SK-N-SH (cell line): ENCODE measurements at regions not wholly inside any gene's neighbourhood (a gene's known extent, or its start where the extent isn't known, plus 50 kb on each side); places are given as distances from the start of the nearest gene placed in this dataset.

Source experiments
- CTCF ChIA-PET: fragments of 300-600, 350-600 bp; formaldehyde crosslinking; extraction: SDS; loops from one replicate; lab custom pipeline; 2021; lab: Yijun Ruan, JAX
- POLR2A ChIA-PET: fragments of 350-600 bp; sonication (Branson Sonifier 250); formaldehyde crosslinking; extraction: SDS; loops from one replicate; lab custom pipeline; 2020; ENCODE audit warnings: antibody characterized with exemption, inconsistent platforms; lab: Yijun Ruan, JAX
- DNase-seq: peaks from one replicate; pipeline ENCODE4 v3.0.0; 2012
- H2AFZ ChIP-seq: fragments of 200-600 bp; sonication (generic); 2 replicates; pipeline ENCODE4 v1.8.1; 2016; ENCODE audit warnings: antibody characterized with exemption, mild to moderate bottlenecking, low read depth
- H3F3A ChIP-seq: fragments of 200-600 bp; sonication (generic); replicated peaks from 2 replicates; pipeline ENCODE3; 2016; ENCODE audit warnings: antibody characterized with exemption, mild to moderate bottlenecking; ENCODE audit not compliant: insufficient read depth
- H3K27ac ChIP-seq, 2 experiments: fragments of 200-500 bp in 1 of 2; fragments of 200-600 bp in 1 of 2; sonication (Bioruptor generic) in 1 of 2; sonication (generic), shearing (Covaris generic) in 1 of 2; 2 replicates each; pipeline versions ENCODE4 v1.5.1 to v1.6.1; 2014 to 2016; ENCODE audit warnings: low read depth in 2 of 2, inconsistent platforms in 1 of 2, low read length in 1 of 2, mild to moderate bottlenecking in 1 of 2, mixed read lengths in 1 of 2
- H3K27me3 ChIP-seq: fragments of 200-600 bp; sonication (generic), shearing (Covaris generic); 2 replicates; pipeline ENCODE4 v1.6.1; 2016; ENCODE audit warnings: mixed run types; ENCODE audit not compliant: insufficient read depth
- H3K36me3 ChIP-seq, 2 experiments: fragments of 200-500 bp in 1 of 2; fragments of 200-600 bp in 1 of 2; sonication (Bioruptor generic) in 1 of 2; sonication (generic) in 1 of 2; replicated peaks in 1 of 2; 2 replicates each; pipeline versions ENCODE3 to v1.5.1; 2014 to 2016; ENCODE audit warnings: low read length in 1 of 2, mild to moderate bottlenecking in 1 of 2; ENCODE audit not compliant: insufficient read depth in 2 of 2, control insufficient read depth in 1 of 2
- H3K4me1 ChIP-seq, 2 experiments: fragments of 200-500 bp in 1 of 2; fragments of 200-600 bp in 1 of 2; sonication (Bioruptor generic) in 1 of 2; sonication (generic), shearing (Covaris generic) in 1 of 2; 2 replicates each; pipeline versions ENCODE4 v1.5.1 to v1.6.1; 2014 to 2016; ENCODE audit warnings: low read depth in 1 of 2, low read length in 1 of 2, mixed run types in 1 of 2; ENCODE audit not compliant: insufficient read depth in 2 of 2, control insufficient read depth in 1 of 2
- H3K4me2 ChIP-seq: fragments of 200-600 bp; sonication (generic), shearing (Covaris generic); 2 replicates; pipeline ENCODE4 v1.6.1; 2017; ENCODE audit warnings: mixed run types
- H3K4me3 ChIP-seq, 2 experiments: fragments of 200-500 bp in 1 of 2; fragments of 200-600 bp in 1 of 2; sonication (Bioruptor generic) in 1 of 2; sonication (generic), shearing (Covaris generic) in 1 of 2; 2 replicates each; pipeline versions ENCODE4 v1.5.1 to v1.8.1; 2014 to 2016; ENCODE audit warnings: low read depth in 2 of 2, inconsistent platforms in 1 of 2, low read length in 1 of 2, mild to moderate bottlenecking in 1 of 2, mixed read lengths in 1 of 2, moderate library complexity in 1 of 2
- H3K79me2 ChIP-seq: fragments of 200-600 bp; sonication (generic); 2 replicates; pipeline ENCODE4 v1.8.1; 2017; ENCODE audit warnings: mild to moderate bottlenecking; ENCODE audit not compliant: insufficient read depth
- H3K9ac ChIP-seq: fragments of 200-600 bp; sonication (generic); 2 replicates; pipeline ENCODE4 v1.6.1; 2017; ENCODE audit warnings: mixed run types
- H3K9me2 ChIP-seq: fragments of 200-600 bp; sonication (generic); 2 replicates; pipeline ENCODE4 v1.6.1; 2017; ENCODE audit warnings: mixed run types
- H3K9me3 ChIP-seq: fragments of 200-600 bp; sonication (generic); 2 replicates; pipeline ENCODE4 v1.6.1; 2017; ENCODE audit warnings: mixed run types, mild to moderate bottlenecking, moderate library complexity
- H4K20me1 ChIP-seq: fragments of 200-600 bp; sonication (generic); 2 replicates; pipeline ENCODE4 v1.6.1; 2017; ENCODE audit warnings: mild to moderate bottlenecking, mixed run types; ENCODE audit not compliant: insufficient read depth
- CTCF ChIP-seq: fragments of 200-600 bp; sonication (generic); IDR thresholded peaks from 2 replicates; pipeline ENCODE4 v1.6.1; 2017; ENCODE audit warnings: antibody characterized with exemption, mild to moderate bottlenecking, moderate library complexity
- EP300 ChIP-seq, 2 experiments: IDR thresholded peaks; 2 replicates each; pipeline versions ENCODE4 v1.4.0 to v1.6.1; 2012; ENCODE audit warnings: borderline replicate concordance in 1 of 2, low read depth in 1 of 2, low read length in 1 of 2
- EZH2phosphoT487 ChIP-seq: fragments of 200-600 bp; sonication (generic); IDR thresholded peaks from 2 replicates; pipeline ENCODE4 v1.6.1; 2017; ENCODE audit warnings: low read depth, mixed run types, mild to moderate bottlenecking, antibody characterized with exemption, moderate library complexity, borderline replicate concordance
- FOXJ3 ChIP-seq: sonication (generic); formaldehyde crosslinking; IDR thresholded peaks from 2 replicates; pipeline ENCODE4 v1.5.1; 2020; ENCODE audit warnings: mild to moderate bottlenecking, missing genetic modification reagents
- FOXM1 ChIP-seq: IDR thresholded peaks from 2 replicates; pipeline ENCODE4 v1.4.0; 2012; ENCODE audit warnings: low read depth, mild to moderate bottlenecking
- IRF3 ChIP-seq: fragments of 150-350 bp; IDR thresholded peaks from 2 replicates; pipeline ENCODE4 v1.6.1; 2016; ENCODE audit warnings: mild to moderate bottlenecking, low read depth, low read length
- MAX ChIP-seq: IDR thresholded peaks from 2 replicates; pipeline ENCODE4 v1.4.0; 2012; ENCODE audit warnings: low read depth
- MXI1 ChIP-seq: IDR thresholded peaks from 2 replicates; pipeline ENCODE4 v1.6.1; 2012; ENCODE audit warnings: mild to moderate bottlenecking, low read depth, low read length, improper control_type of control experiment
- NFIC ChIP-seq: IDR thresholded peaks from 2 replicates; pipeline ENCODE4 v1.4.0; 2012; ENCODE audit warnings: borderline replicate concordance
- PBX3 ChIP-seq: IDR thresholded peaks from 2 replicates; pipeline ENCODE4; 2012
- RAD21 ChIP-seq: IDR thresholded peaks from 2 replicates; pipeline ENCODE4 v1.6.1; 2012; ENCODE audit warnings: mild to moderate bottlenecking, low read length
- REST ChIP-seq: IDR thresholded peaks from 2 replicates; pipeline ENCODE4 v1.6.1; 2012; ENCODE audit warnings: mild to moderate bottlenecking, low read depth, low read length, moderate library complexity
- RFX5 ChIP-seq: IDR thresholded peaks from 2 replicates; pipeline ENCODE4 v1.6.1; 2012; ENCODE audit warnings: mild to moderate bottlenecking, improper control_type of control experiment, low read length
- SMC3 ChIP-seq: IDR thresholded peaks from 2 replicates; pipeline ENCODE4 v1.6.1; 2012; ENCODE audit warnings: low read depth, low read length, improper control_type of control experiment
- TEAD4 ChIP-seq: IDR thresholded peaks from 2 replicates; pipeline ENCODE4 v1.4.0; 2012; ENCODE audit warnings: mild to moderate bottlenecking, borderline replicate concordance; ENCODE audit not compliant: insufficient read depth
- USF1 ChIP-seq: IDR thresholded peaks from 2 replicates; pipeline ENCODE4 v1.4.0; 2012; ENCODE audit warnings: low read depth, borderline replicate concordance
- USF2 ChIP-seq: fragments of 150-350 bp; IDR thresholded peaks from 2 replicates; pipeline ENCODE4 v1.6.1; 2017; ENCODE audit warnings: antibody characterized with exemption, low read length, low read depth, borderline replicate concordance
- YY1 ChIP-seq: IDR thresholded peaks from 2 replicates; pipeline ENCODE4 v1.4.0; 2012; ENCODE audit warnings: low read depth, mild to moderate bottlenecking
- ZBTB33 ChIP-seq: IDR thresholded peaks from 2 replicates; pipeline ENCODE4 v1.4.0; 2012; ENCODE audit warnings: low read depth, borderline replicate concordance
- WGBS: methylation state at CpG from one replicate; pipeline ENCODE4 v1.1.6; 2017; ENCODE audit warnings: low lambda C conversion rate; 5-methylcytosine and 5-hydroxymethylcytosine counted together

- Histone ChIP-seq H3K4me2 (no peak overlapping the region), H3K4me3 (no peak overlapping the region), H2AFZ (no peak overlapping the region), H3F3A (no peaks in the 10 kb centered on the region), H3K4me1 (no peaks in the 10 kb centered on the region), H3K27ac (no peak overlapping the region), H3K79me2 (no peaks in the 10 kb centered on the region), H3K9me2 (no peaks in the 10 kb centered on the region), H3K9ac (no peak overlapping the region), H3K36me3 (no peaks in the 10 kb centered on the region), H3K27me3 (no peaks in the 10 kb centered on the region), H3K9me3 (no peaks in the 10 kb centered on the region; the same call in 1 of the 2 replicates), H4K20me1 (no peaks in the 10 kb centered on the region)
- 20% methylated on average over 3 of the region's 3 CpGs for WGBS
- no peak for DNase-seq
- ChIA-PET POLR2A (no interaction called here), CTCF (no interaction called here)
- no peak for TF ChIP-seq USF2
- TF ChIP-seq NFIC = no peak
- TF ChIP-seq EZH2phosphoT487 = no peak
- TF ChIP-seq ZBTB33 = no peak
- no peak for TF ChIP-seq RAD21
- TF ChIP-seq USF1 = no peak
- no peak for TF ChIP-seq MXI1
- TF ChIP-seq CTCF = no peak
- TF ChIP-seq SMC3 = no peak
- no peak for TF ChIP-seq EP300 (IDR thresholded peaks at IDR 0.05; ENCODE audit: borderline replicate concordance in 1 of 2, low read depth in 1 of 2, low read length in 1 of 2)
- TF ChIP-seq TEAD4 = no peak
- no peak for TF ChIP-seq MAX
- TF ChIP-seq PBX3 = no peak
- TF ChIP-seq RFX5 = no peak
- TF ChIP-seq YY1 = no peak
- no peak for TF ChIP-seq FOXJ3 (CRISPR knock-in tag)
- no peak for TF ChIP-seq IRF3
- no peak for TF ChIP-seq FOXM1
- TF ChIP-seq REST = no peak
These were observed 1672.5 kb upstream of the DDX18 start for GRCh38 chr2:116141891-116142474.
